Glutamatergic neuron (in vitro differentiated cells): ENCODE measurements at regions not wholly inside any gene's neighbourhood (a gene's known extent, or its start where the extent isn't known, plus 50 kb on each side); places are given as distances from the start of the nearest gene placed in this dataset.

ENCODE experiments used
- DNase-seq: peaks from one replicate; pipeline ENCODE4 v3.0.0; 2022
- H3K27ac Mint-ChIP-seq: one replicate; pipeline ENCODE4 v1.8.0; 2020; ENCODE audit warnings: mild to moderate bottlenecking, mixed read lengths, inconsistent platforms; ENCODE audit not compliant: unreplicated experiment
- H3K27me3 Mint-ChIP-seq: one replicate; pipeline ENCODE4 v1.8.0; 2020; ENCODE audit warnings: mild to moderate bottlenecking, moderate library complexity, mixed read lengths, inconsistent platforms; ENCODE audit not compliant: unreplicated experiment
- H3K36me3 Mint-ChIP-seq: one replicate; pipeline ENCODE4 v1.8.0; 2020; ENCODE audit warnings: mild to moderate bottlenecking, mixed read lengths, inconsistent platforms; ENCODE audit not compliant: unreplicated experiment
- H3K4me1 Mint-ChIP-seq: one replicate; pipeline ENCODE4 v1.8.0; 2020; ENCODE audit warnings: mild to moderate bottlenecking, low read depth, mixed read lengths, inconsistent platforms; ENCODE audit not compliant: unreplicated experiment
- H3K4me3 Mint-ChIP-seq: one replicate; pipeline ENCODE4 v1.8.0; 2020; ENCODE audit warnings: mild to moderate bottlenecking, mixed read lengths, inconsistent platforms; ENCODE audit not compliant: unreplicated experiment
- H3K9me3 Mint-ChIP-seq: one replicate; pipeline ENCODE4 v1.8.0; 2020; ENCODE audit warnings: mild to moderate bottlenecking, moderate library complexity, mixed read lengths, inconsistent platforms; ENCODE audit not compliant: unreplicated experiment
- CTCF ChIP-seq: fragments of 200-600 bp; sonication (generic); IDR thresholded peaks from one replicate; pipeline ENCODE4 v1.5.0; 2021; ENCODE audit not compliant: partially characterized antibody, unreplicated experiment

DNA sequence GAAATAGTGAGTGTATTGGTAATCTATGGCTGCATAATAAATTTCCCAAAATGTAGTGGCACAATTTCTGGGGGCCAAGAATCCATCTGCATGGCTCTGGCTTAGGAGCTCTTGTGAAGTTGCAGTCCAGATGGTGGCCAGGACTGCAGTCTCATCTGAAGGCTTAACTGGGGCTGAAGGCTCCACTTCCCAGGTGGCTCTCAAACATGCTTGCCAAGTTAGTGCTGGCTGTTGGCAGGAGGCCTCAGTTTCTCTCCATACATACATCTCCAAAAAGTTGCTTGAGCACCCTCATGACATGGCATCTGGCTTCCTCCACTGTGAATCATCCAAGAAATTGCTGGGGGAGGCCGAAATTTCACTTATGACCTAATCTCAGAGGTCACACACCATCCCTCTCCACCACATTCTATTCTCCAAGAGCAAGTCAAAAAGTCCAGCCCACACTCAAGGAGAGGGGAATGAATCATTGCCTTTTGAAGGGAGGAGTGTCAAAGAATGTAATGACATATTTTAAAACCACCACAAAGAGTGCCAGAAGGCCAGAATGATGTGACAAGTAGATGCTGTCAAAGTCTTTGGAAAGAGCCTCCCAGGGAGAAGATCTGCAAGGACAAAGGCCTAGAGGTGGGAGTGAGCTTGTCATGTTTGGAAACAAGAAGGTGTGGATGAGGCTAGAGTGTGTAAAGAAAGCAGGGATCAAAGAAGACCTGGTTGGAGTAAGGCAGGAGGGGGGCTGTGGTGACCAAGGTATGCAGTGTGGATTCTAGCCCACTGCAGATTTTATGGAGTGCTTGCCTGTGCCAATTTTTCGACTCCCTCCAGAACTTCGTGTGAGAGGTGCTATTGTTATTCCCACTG is 566.2 kb downstream of the MIAT start:
- no peak for TF ChIP-seq CTCF
- Mint-ChIP-seq H3K4me3 (no peak overlapping the region), H3K27ac (no peak overlapping the region), H3K27me3 (peaks cover 1% of the 10 kb centered on the region), H3K36me3 (no peaks in the 10 kb centered on the region), H3K9me3 (no peaks in the 10 kb centered on the region), H3K4me1 (peaks cover under 1% of the 10 kb centered on the region)
- no peak for DNase-seq

- H3K4me1 Mint-ChIP-seq = no peaks in the 10 kb centered on the region
- H3K27ac Mint-ChIP-seq = no peak overlapping the region
- H3K27me3 Mint-ChIP-seq = peaks cover 1% of the 10 kb centered on the region
- H3K9me3 Mint-ChIP-seq = no peaks in the 10 kb centered on the region
- TF ChIP-seq CTCF = no peak
- no peak for DNase-seq
- H3K36me3 Mint-ChIP-seq = no peaks in the 10 kb centered on the region
- no peak overlapping the region for H3K4me3 Mint-ChIP-seq
These were observed 567.3 kb downstream of the MIAT start for GRCh38 chr22:27224485-27225374.

- H3K4me3 Mint-ChIP-seq = no peak overlapping the region
- no peaks in the 10 kb centered on the region for H3K27me3 Mint-ChIP-seq
These were observed 569.3 kb downstream of the MIAT start for GRCh38 chr22:27226666-27227065.

DNA sequence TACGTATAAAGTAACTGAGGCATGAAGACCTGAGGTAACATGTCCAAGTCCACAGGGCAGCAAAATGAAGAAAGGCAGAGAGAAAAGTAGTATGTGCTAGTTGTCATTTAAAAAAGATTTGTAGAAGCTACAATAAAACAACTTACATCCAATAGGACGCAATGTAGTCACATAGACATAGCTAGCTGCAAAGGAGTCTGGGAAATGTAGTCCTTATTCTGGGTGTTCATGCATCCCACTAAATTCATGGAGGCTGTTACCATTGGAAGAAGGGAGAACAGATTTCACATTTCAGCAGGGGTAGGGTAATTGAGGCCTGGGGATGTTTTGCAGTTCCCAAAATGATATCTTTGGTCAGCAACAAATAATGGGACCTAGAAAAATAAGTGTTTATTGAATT is 571.4 kb downstream of the MIAT start:
- no peak for DNase-seq
- Mint-ChIP-seq H3K27ac (no peak overlapping the region), H3K4me3 (no peak overlapping the region), H3K27me3 (no peaks in the 10 kb centered on the region), H3K9me3 (peaks cover 2% of the 10 kb centered on the region), H3K4me1 (peaks cover 3% of the 10 kb centered on the region), H3K36me3 (no peaks in the 10 kb centered on the region)
- TF ChIP-seq CTCF = no peak

More at GRCh38 chr22:27226666-27227065, 569.3 kb downstream of the MIAT start:
- no peak for DNase-seq
- Mint-ChIP-seq H3K4me1 (peaks cover 3% of the 10 kb centered on the region), H3K36me3 (no peaks in the 10 kb centered on the region), H3K9me3 (peaks cover 2% of the 10 kb centered on the region), H3K27ac (no peak overlapping the region)
- no peak for TF ChIP-seq CTCF
